RWPE1 (cell line): ENCODE measurements at regions not wholly inside any gene's neighbourhood (a gene's known extent, or its start where the extent isn't known, plus 50 kb on each side); places are given as distances from the start of the nearest gene placed in this dataset.
"Not testable (repeated sequence)": the region's sequence is repeated elsewhere in the genome, so short reads cannot be mapped to it uniquely, and the experiment has no call there.

ENCODE experiments used
- CTCF ChIA-PET: fragments of 350-600 bp; sonication (Branson Sonifier 250); formaldehyde crosslinking; extraction: SDS; loops from one replicate; lab custom pipeline; 2021; lab: Yijun Ruan, JAX
- POLR2A ChIA-PET: fragments of 400-600 bp; formaldehyde crosslinking; extraction: SDS; loops from one replicate; lab custom pipeline; 2020; ENCODE audit warnings: antibody characterized with exemption; ENCODE audit not compliant: low non-redundant PET; lab: Yijun Ruan, JAX
- DNase-seq: peaks from one replicate; pipeline ENCODE4 v3.0.0; 2012; ENCODE audit warnings: low spot score
- H3K27ac ChIP-seq: fragments of 450-650 bp; 2 replicates; pipeline ENCODE4 v1.5.1; 2017
- CTCF ChIP-seq: fragments of 450-650 bp; conservative IDR thresholded peaks from 2 replicates; pipeline ENCODE4 v1.5.1; 2017; ENCODE audit warnings: low read depth, mild to moderate bottlenecking

GRCh38 chr14:43525658-43526057, 981.4 kb downstream of the FSCB start:
- TF ChIP-seq CTCF: no peak
- ChIA-PET POLR2A (no interaction called here), CTCF (interaction anchor here (0.8 kb wide), 1 partner anchor 13 kb away, joined by 4 read pairs; no protein-coding TSS in a partner anchor)
- no peak overlapping the region for H3K27ac ChIP-seq
- DNase-seq: no peak

DNA sequence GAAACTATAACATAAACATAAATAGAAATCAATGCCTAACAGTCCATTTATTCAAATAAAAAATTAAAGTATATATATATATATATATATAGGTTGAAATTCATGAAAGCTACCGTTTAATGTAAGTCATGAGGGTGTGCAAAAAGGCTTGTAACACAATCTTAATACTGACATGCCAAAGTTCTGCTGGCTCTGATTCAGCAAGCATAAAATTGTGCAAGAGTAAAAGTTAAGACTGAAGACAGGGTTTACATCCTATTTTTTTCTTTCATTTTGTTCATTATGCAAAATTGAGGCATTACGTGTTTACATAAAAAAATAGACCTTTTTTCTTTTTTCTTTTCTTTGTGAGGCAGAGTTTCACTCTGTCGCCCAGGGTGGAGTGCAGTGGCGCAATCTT, 984.2 kb downstream of the FSCB start:
- no peak for TF ChIP-seq CTCF
- DNase-seq: no peak
- ChIA-PET CTCF (interaction anchor here (0.5 to 2.0 kb wide), 2 partner anchors 9 to 153 kb away, joined by 5 read pairs; no protein-coding TSS in a partner anchor), POLR2A (no interaction called here)
- H3K27ac ChIP-seq: no peak overlapping the region

DNA sequence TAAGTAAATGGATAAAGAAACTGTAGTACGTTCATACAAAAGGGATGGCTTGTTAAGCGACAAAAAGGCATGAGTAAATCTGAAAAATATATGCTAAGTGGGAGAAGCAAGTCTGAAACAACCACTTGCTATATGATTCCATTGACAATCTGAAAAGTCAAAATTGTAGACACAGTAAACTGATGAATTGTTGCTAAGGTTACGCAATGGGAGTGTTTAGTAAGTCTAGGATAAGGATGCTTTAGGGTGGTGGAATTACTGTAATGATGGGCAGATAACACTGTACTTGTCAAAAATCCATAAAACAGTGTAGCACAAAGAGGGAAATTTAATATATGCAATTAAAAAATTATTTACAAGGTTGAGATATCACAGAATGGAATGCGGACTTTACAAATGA, 984.9 kb downstream of the FSCB start:
- no peak for TF ChIP-seq CTCF
- no peak for DNase-seq
- no peak overlapping the region for H3K27ac ChIP-seq
- CTCF ChIA-PET: interaction anchor here (0.5 to 2.0 kb wide), 3 partner anchors 8 to 153 kb away, joined by 5 to 7 read pairs (median 5); no protein-coding TSS in a partner anchor
- POLR2A ChIA-PET: no interaction called here

DNA sequence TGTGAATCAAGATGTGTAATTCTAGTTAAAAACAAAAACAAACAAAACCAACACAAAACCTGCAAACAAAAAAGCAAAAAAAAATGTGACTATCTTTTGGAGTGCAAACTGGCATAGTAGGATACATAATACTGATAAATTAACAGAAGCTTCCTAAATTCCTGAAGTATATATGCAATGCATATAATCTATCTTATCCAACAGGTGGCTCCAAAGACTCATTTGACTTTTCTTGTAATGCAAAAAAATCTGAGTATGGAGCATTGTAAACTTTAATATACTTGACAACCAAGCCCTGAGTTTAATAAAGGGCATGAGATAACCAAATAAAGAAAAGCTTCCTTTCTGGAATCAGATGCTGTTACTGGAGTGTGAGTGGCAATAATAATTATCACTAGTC, 1003.6 kb downstream of the FSCB start:
- CTCF ChIA-PET: interaction anchor here (0.5 to 1.2 kb wide), 4 partner anchors 240 to 1343 kb away, joined by 3 read pairs; no protein-coding TSS in a partner anchor
- no peak for TF ChIP-seq CTCF
- POLR2A ChIA-PET: no interaction called here
- DNase-seq: no peak
- H3K27ac ChIP-seq: no peak overlapping the region

GRCh38 chr14:43492359-43492758, 1014.7 kb downstream of the FSCB start:
- CTCF ChIA-PET, DNase-seq, H3K27ac ChIP-seq, POLR2A ChIA-PET: not testable (repeated sequence)

DNA sequence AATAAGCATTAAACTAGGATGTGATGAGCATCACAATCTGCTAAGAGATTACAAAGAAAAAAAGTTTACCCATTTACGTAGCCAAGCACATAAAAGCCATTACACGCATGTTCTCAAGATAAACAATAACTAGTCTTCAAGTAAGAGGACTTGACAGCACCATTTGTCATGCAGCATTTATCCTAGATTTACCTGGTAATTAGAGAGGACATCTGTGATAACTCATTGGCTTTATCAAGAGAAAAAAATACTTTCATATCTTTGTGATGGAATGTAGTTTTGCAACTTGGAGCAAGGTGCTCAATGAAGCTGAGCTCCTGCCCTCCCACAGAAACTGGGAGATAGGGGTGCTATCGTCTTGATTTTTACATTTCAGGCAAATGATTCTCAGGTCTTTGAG, 1023.7 kb downstream of the FSCB start:
- no peak for TF ChIP-seq CTCF
- H3K27ac ChIP-seq: no peak overlapping the region
- ChIA-PET CTCF (no interaction called here), POLR2A (no interaction called here)
- no peak for DNase-seq

GRCh38 chr14:43481864-43482263, 1025.2 kb downstream of the FSCB start:
- TF ChIP-seq CTCF: no peak
- POLR2A ChIA-PET: no interaction called here
- H3K27ac ChIP-seq: no peak overlapping the region
- DNase-seq: no peak
- CTCF ChIA-PET: no interaction called here
